H9 (cell line): ENCODE measurements at regions not wholly inside any gene's neighbourhood (a gene's known extent, or its start where the extent isn't known, plus 50 kb on each side); places are given as distances from the start of the nearest gene placed in this dataset.

Source experiments
- DNase-seq: peaks from one replicate; pipeline ENCODE4 v3.0.0-alpha.2; 2017
- H2AFZ ChIP-seq: one replicate; pipeline ENCODE4 v1.6.1; 2013; ENCODE audit warnings: mild to moderate bottlenecking, low read length, control low read depth, moderate library complexity
- H2AK5ac ChIP-seq: 2 replicates; pipeline ENCODE4 v1.6.1; 2013; ENCODE audit warnings: low read length, control low read depth, mixed read lengths; ENCODE audit not compliant: insufficient read length
- H2BK120ac ChIP-seq: one replicate; pipeline ENCODE4 v1.6.1; 2013; ENCODE audit warnings: low read depth, mild to moderate bottlenecking, low read length, control low read depth, inconsistent platforms; ENCODE audit not compliant: poor library complexity, severe bottlenecking
- H2BK12ac ChIP-seq: 2 replicates; pipeline ENCODE4 v1.6.1; 2013; ENCODE audit warnings: low read length, control low read depth, mixed read lengths, low read depth; ENCODE audit not compliant: insufficient read length
- H2BK15ac ChIP-seq: 2 replicates; pipeline ENCODE4 v1.6.1; 2013; ENCODE audit warnings: low read depth, low read length, control low read depth
- H2BK20ac ChIP-seq: one replicate; pipeline ENCODE4 v1.6.1; 2013; ENCODE audit warnings: low read depth, mild to moderate bottlenecking, low read length, control low read depth, inconsistent platforms; ENCODE audit not compliant: poor library complexity, severe bottlenecking
- H2BK5ac ChIP-seq: 2 replicates; pipeline ENCODE4 v1.6.1; 2013; ENCODE audit warnings: low read length, control low read depth, mixed read lengths; ENCODE audit not compliant: insufficient read length
- H3K14ac ChIP-seq: 2 replicates; pipeline ENCODE4 v1.6.1; 2013; ENCODE audit warnings: low read length, control low read depth; ENCODE audit not compliant: insufficient read depth
- H3K18ac ChIP-seq: 2 replicates; pipeline ENCODE4 v1.6.1; 2013; ENCODE audit warnings: low read depth, mild to moderate bottlenecking, mixed read lengths, low read length, control low read depth; ENCODE audit not compliant: insufficient read length
- H3K23ac ChIP-seq: 2 replicates; pipeline ENCODE4 v1.6.1; 2013; ENCODE audit warnings: low read length, control low read depth, mixed read lengths, low read depth; ENCODE audit not compliant: insufficient read length
- H3K23me2 ChIP-seq: 2 replicates; pipeline ENCODE4 v1.6.1; 2013; ENCODE audit warnings: low read depth, mild to moderate bottlenecking, mixed read lengths, low read length, control low read depth; ENCODE audit not compliant: insufficient read length, poor library complexity, severe bottlenecking
- H3K27ac ChIP-seq: 2 replicates; pipeline ENCODE4 v1.5.1; 2013; ENCODE audit warnings: low read length, control low read depth, mixed read lengths, low read depth; ENCODE audit not compliant: insufficient read length
- H3K27me3 ChIP-seq: 2 replicates; pipeline ENCODE4 v1.6.1; 2013; ENCODE audit warnings: low read length, control low read depth, inconsistent platforms; ENCODE audit not compliant: insufficient read depth
- H3K4ac ChIP-seq: 2 replicates; pipeline ENCODE4 v1.6.1; 2013; ENCODE audit warnings: low read depth, mild to moderate bottlenecking, control low read depth, inconsistent platforms, low read length, moderate library complexity
- H3K4me1 ChIP-seq: 2 replicates; pipeline ENCODE4 v1.6.1; 2013; ENCODE audit warnings: low read length, control low read depth, inconsistent platforms; ENCODE audit not compliant: insufficient read depth
- H3K4me2 ChIP-seq: 2 replicates; pipeline ENCODE4 v1.6.1; 2013; ENCODE audit warnings: low read length, control low read depth, mixed read lengths; ENCODE audit not compliant: insufficient read length, insufficient read depth
- H3K56ac ChIP-seq: 2 replicates; pipeline ENCODE4 v1.6.1; 2013; ENCODE audit warnings: low read depth, mild to moderate bottlenecking, mixed read lengths, low read length, control low read depth; ENCODE audit not compliant: insufficient read length
- H3K79me1 ChIP-seq: 2 replicates; pipeline ENCODE4 v1.6.1; 2013; ENCODE audit warnings: low read depth, mild to moderate bottlenecking, moderate library complexity, low read length, control low read depth, inconsistent platforms; ENCODE audit not compliant: insufficient read depth, poor library complexity, severe bottlenecking
- H3K79me2 ChIP-seq: 2 replicates; pipeline ENCODE4 v1.6.1; 2013; ENCODE audit warnings: low read length, control low read depth, inconsistent platforms; ENCODE audit not compliant: insufficient read depth
- H3K9ac ChIP-seq: 2 replicates; pipeline ENCODE4 v1.6.1; 2013; ENCODE audit warnings: low read length, control low read depth, mixed read lengths; ENCODE audit not compliant: insufficient read length; ENCODE audit errors: extremely low read depth
- H3K9me3 ChIP-seq: one replicate; pipeline ENCODE4 v1.6.1; 2013; ENCODE audit warnings: low read depth, low read length, inconsistent platforms; ENCODE audit not compliant: control insufficient read depth
- H3T11ph ChIP-seq: one replicate; pipeline ENCODE4 v1.6.1; 2013; ENCODE audit warnings: mild to moderate bottlenecking, low read length, control low read depth, inconsistent platforms
- H4K20me1 ChIP-seq: one replicate; pipeline ENCODE4 v1.6.1; 2013; ENCODE audit not compliant: control insufficient read depth, insufficient read length, insufficient read depth
- H4K5ac ChIP-seq: 2 replicates; pipeline ENCODE4 v1.6.1; 2013; ENCODE audit warnings: low read depth, mild to moderate bottlenecking, mixed read lengths, low read length, control low read depth; ENCODE audit not compliant: insufficient read length
- H4K8ac ChIP-seq: replicated peaks from 2 replicates; pipeline ENCODE4 v1.6.1; 2013; ENCODE audit warnings: low read length, control low read depth, mixed read lengths, low read depth; ENCODE audit not compliant: insufficient read length
- H4K91ac ChIP-seq: 2 replicates; pipeline ENCODE4 v1.6.1; 2013; ENCODE audit warnings: low read depth, mild to moderate bottlenecking, moderate library complexity, mixed read lengths, low read length, control low read depth; ENCODE audit not compliant: insufficient read length
- H3K27ac Mint-ChIP-seq, 3 experiments: 2 replicates in 2 of 3; 3 replicates in 1 of 3; pipeline ENCODE4 v1.8.0; 2020 to 2021; ENCODE audit warnings: mixed read lengths in 3 of 3, mild to moderate bottlenecking in 1 of 3, moderate library complexity in 1 of 3
- H3K27me3 Mint-ChIP-seq: 2 replicates; pipeline ENCODE4 v1.8.0; 2021; ENCODE audit warnings: low read depth, mild to moderate bottlenecking, moderate library complexity, mixed read lengths
- H3K36me3 Mint-ChIP-seq, 3 experiments: 2 replicates in 2 of 3; 3 replicates in 1 of 3; pipeline ENCODE4 v1.8.0; 2020 to 2021; ENCODE audit warnings: low read depth in 3 of 3, mixed read lengths in 3 of 3; ENCODE audit not compliant: insufficient read depth in 1 of 3
- H3K4me1 Mint-ChIP-seq, 2 experiments: 2 replicates each; pipeline ENCODE4 v1.8.0; 2020; ENCODE audit warnings: mixed read lengths in 2 of 2
- H3K4me3 Mint-ChIP-seq, 2 experiments: 2 replicates in 1 of 2; 3 replicates in 1 of 2; pipeline ENCODE4 v1.8.0; 2020 to 2021; ENCODE audit warnings: mild to moderate bottlenecking in 2 of 2, mixed read lengths in 2 of 2, moderate library complexity in 1 of 2
- H3K9me3 Mint-ChIP-seq, 2 experiments: 2 replicates in 1 of 2; 3 replicates in 1 of 2; pipeline ENCODE4 v1.8.0; 2020; ENCODE audit warnings: mild to moderate bottlenecking in 2 of 2, mixed read lengths in 2 of 2, moderate library complexity in 1 of 2
- CTCF ChIP-seq: fragments of 200-600 bp; sonication (generic); conservative IDR thresholded peaks from 3 replicates; pipeline ENCODE4 v1.8.0; 2021; ENCODE audit warnings: antibody characterized with exemption, mild to moderate bottlenecking
- WGBS: extraction: QIAGEN DNeasy Blood & Tissue Kit; methylation state at CpG from one replicate; pipeline ENCODE4 v1.1.7; 2013; ENCODE audit warnings: missing lambda C conversion rate, low lambda C conversion rate, mixed read lengths; ENCODE audit not compliant: insufficient read length; ENCODE audit errors: extremely low coverage; 5-methylcytosine and 5-hydroxymethylcytosine counted together

- H3K9me3 ChIP-seq = no peaks in the 10 kb centered on the region
- no peak overlapping the region for H3K23ac ChIP-seq
- no peak overlapping the region for H2BK120ac ChIP-seq
- H4K5ac ChIP-seq = no peak overlapping the region
- H3K14ac ChIP-seq = no peak overlapping the region
- no peaks in the 10 kb centered on the region for H3K23me2 ChIP-seq
- H3T11ph ChIP-seq = no peak overlapping the region
- no peaks in the 10 kb centered on the region for H3K27me3 ChIP-seq
- H3K4me1 ChIP-seq = no peaks in the 10 kb centered on the region
- H2BK12ac ChIP-seq = no peak overlapping the region
- no peak overlapping the region for H3K9ac ChIP-seq
- Mint-ChIP-seq H3K4me3 (no peak overlapping the region), H3K9me3 (no peaks in the 10 kb centered on the region), H3K36me3 (no peaks in the 10 kb centered on the region), H3K27ac (no peak overlapping the region), H3K27me3 (no peaks in the 10 kb centered on the region), H3K4me1 (peaks cover 3 to 7% of the 10 kb centered on the region in 2 experiments; a peak in 2 of 4 replicates)
- TF ChIP-seq CTCF = no peak
- H3K4ac ChIP-seq = no peak overlapping the region
- no peak overlapping the region for H3K4me2 ChIP-seq
- H3K27ac ChIP-seq = no peak overlapping the region
- DNase-seq = no peak
- H2AK5ac ChIP-seq = no peak overlapping the region
- H2BK20ac ChIP-seq = no peak overlapping the region
- H3K56ac ChIP-seq = no peak overlapping the region
- no peak overlapping the region for H3K18ac ChIP-seq
- H4K91ac ChIP-seq = no peak overlapping the region
- WGBS = no CpG with 5 or more reads among the region's 1 CpG
- H2AFZ ChIP-seq = no peak overlapping the region
- H3K79me2 ChIP-seq = no peaks in the 10 kb centered on the region
- no peaks in the 10 kb centered on the region for H4K20me1 ChIP-seq
- H2BK15ac ChIP-seq = no peak overlapping the region
- H2BK5ac ChIP-seq = no peak overlapping the region
- no peak overlapping the region for H4K8ac ChIP-seq
- H3K79me1 ChIP-seq = no peaks in the 10 kb centered on the region
Measured at GRCh38 chr17:52233632-52234031, 75.1 kb upstream of the CA10 start.
